A549 (cell line): ENCODE measurements at regions not wholly inside any gene's neighbourhood (a gene's known extent, or its start where the extent isn't known, plus 50 kb on each side); places are given as distances from the start of the nearest gene placed in this dataset.

Experiments used
- ATAC-seq, 2 experiments: fragments of 200-7000 bp in 1 of 2; fragments of >200 bp in 1 of 2; cut with Nextera tagmentation in 1 of 2; cut with Tn5 transposase in 1 of 2; 3 replicates each; pipeline versions ENCODE4 v1.8.0 to v1.9.1; 2018 to 2020; ENCODE audit warnings: mild to moderate bottlenecking in 1 of 2, moderate library complexity in 1 of 2
- CTCF ChIA-PET: fragments of 300-600 bp; sonication (Branson Sonifier 250); formaldehyde crosslinking; extraction: SDS; loops from one replicate; lab custom pipeline; 2021; ENCODE audit warnings: antibody characterized with exemption, inconsistent platforms; lab: Yijun Ruan, JAX
- POLR2A ChIA-PET: fragments of 350-600 bp; formaldehyde crosslinking; extraction: SDS; loops from one replicate; lab custom pipeline; 2021; ENCODE audit warnings: antibody characterized with exemption, inconsistent platforms; lab: Yijun Ruan, JAX
- DNase-seq, 2 experiments: peaks; one replicate each; pipeline versions ENCODE4 v3.0.0 to v3.0.0-alpha.2; 2011 to 2016; ENCODE audit warnings: low read depth in 1 of 2, low spot score in 1 of 2
- FAIRE-seq: peaks from 2 replicates; lab custom pipeline; 2011; peaks lifted over from hg19 to GRCh38; lab: Jason Lieb, UNC
- H3K27ac ChIP-seq, 2 experiments: fragments of >200 bp; sonication (Bioruptor Twin); formaldehyde crosslinking; 3 replicates each; pipeline ENCODE4 v1.5.1; 2016 to 2017
- H3K4me1 ChIP-seq: fragments of >200 bp; sonication (Bioruptor Twin); formaldehyde crosslinking; 3 replicates; pipeline ENCODE4 v1.6.1; 2016
- H3K4me2 ChIP-seq: fragments of >200 bp; sonication (Bioruptor Twin); formaldehyde crosslinking; 3 replicates; pipeline ENCODE4 v1.6.1; 2016
- H3K4me3 ChIP-seq: fragments of >200 bp; sonication (Bioruptor Twin); formaldehyde crosslinking; 3 replicates; pipeline ENCODE4 v1.5.1; 2016
- H3K9me3 ChIP-seq: fragments of >200 bp; sonication (Bioruptor Twin); formaldehyde crosslinking; 3 replicates; pipeline ENCODE4 v1.6.1; 2016
- EHF ChIP-seq: fragments of 250-450 bp; sonication (Bioruptor Pico); IDR thresholded peaks from 2 replicates; pipeline ENCODE4 v1.5.0; 2020; ENCODE audit warnings: mild to moderate bottlenecking
- FOSB ChIP-seq: fragments of 250-450 bp; sonication (Bioruptor Pico); IDR thresholded peaks from 2 replicates; pipeline ENCODE4 v1.5.0; 2020; ENCODE audit warnings: mild to moderate bottlenecking, moderate library complexity
- GATA3 ChIP-seq: IDR thresholded peaks from 2 replicates; pipeline ENCODE4 v1.6.1; 2012; ENCODE audit warnings: borderline replicate concordance
- HEYL ChIP-seq: fragments of 250-450 bp; sonication (Bioruptor Pico); IDR thresholded peaks from 2 replicates; pipeline ENCODE4 v1.8.0; 2021; ENCODE audit warnings: mild to moderate bottlenecking, moderate library complexity
- HOXB5 ChIP-seq: fragments of 250-450 bp; sonication (Bioruptor Pico); IDR thresholded peaks from 2 replicates; pipeline ENCODE4 v1.5.0; 2020; ENCODE audit warnings: mild to moderate bottlenecking, moderate library complexity
- JUN ChIP-seq, 2 experiments: fragments of >200 bp; sonication (Bioruptor Twin); formaldehyde crosslinking; IDR thresholded peaks; 2 replicates in 1 of 2; 3 replicates in 1 of 2; pipeline ENCODE4 v1.6.1; 2016 to 2017
- JUNB ChIP-seq: fragments of >200 bp; sonication (Bioruptor Twin); formaldehyde crosslinking; IDR thresholded peaks from 2 replicates; pipeline ENCODE4 v1.6.1; 2016
- KDM5A ChIP-seq: fragments of 200-600 bp; sonication (generic); IDR thresholded peaks from 2 replicates; pipeline ENCODE4 v1.6.1; 2016; ENCODE audit warnings: antibody characterized with exemption, mild to moderate bottlenecking
- MAFK ChIP-seq: fragments of 450-650 bp; IDR thresholded peaks from 2 replicates; pipeline ENCODE4 v1.6.1; 2014; ENCODE audit not compliant: partially characterized antibody
- PHF8 ChIP-seq: fragments of 200-600 bp; sonication (generic); IDR thresholded peaks from 2 replicates; pipeline ENCODE4 v1.6.1; 2016; ENCODE audit warnings: low read depth, mild to moderate bottlenecking, antibody characterized with exemption, moderate library complexity, borderline replicate concordance
- TP53 ChIP-seq: fragments of 250-450 bp; sonication (Bioruptor Pico); IDR thresholded peaks from 2 replicates; pipeline ENCODE4 v1.5.0; 2021; ENCODE audit warnings: mild to moderate bottlenecking, moderate library complexity
- ZC3H11A ChIP-seq: fragments of 450-650 bp; IDR thresholded peaks from 2 replicates; pipeline ENCODE4 v1.6.1; 2014; ENCODE audit warnings: antibody characterized with exemption, mild to moderate bottlenecking
- WGBS: methylation state at CpG from one replicate; pipeline ENCODE4 v1.1.6; 2017; ENCODE audit errors: missing lambda C conversion rate; 5-methylcytosine and 5-hydroxymethylcytosine counted together
- TF ChIP-seq, protein P1 (sequence below): fragments of 200-600 bp; sonication (generic); IDR thresholded peaks from 2 replicates; pipeline ENCODE4 v1.6.1; 2016; ENCODE audit warnings: antibody characterized with exemption, mild to moderate bottlenecking, moderate library complexity
- TF ChIP-seq, protein P2 (sequence below): fragments of >200 bp; sonication (Bioruptor Twin); formaldehyde crosslinking; IDR thresholded peaks from 3 replicates; pipeline ENCODE4 v1.5.1; 2016
- TF ChIP-seq, protein P3 (sequence below): fragments of >200 bp; sonication (Bioruptor Twin); formaldehyde crosslinking; IDR thresholded peaks from 3 replicates; pipeline ENCODE4 v1.6.1; 2016
- TF ChIP-seq, protein P4 (sequence below): fragments of 150-350 bp; IDR thresholded peaks from 2 replicates; pipeline ENCODE4 v1.6.1; 2014; ENCODE audit warnings: low read depth, mild to moderate bottlenecking, low read length
- TF ChIP-seq, protein P5 (sequence below): fragments of 250-450 bp; sonication (Bioruptor Pico); IDR thresholded peaks from 2 replicates; pipeline ENCODE4 v1.5.0; 2021; ENCODE audit warnings: mild to moderate bottlenecking, moderate library complexity, borderline replicate concordance
- TF ChIP-seq, protein P6 (sequence below): fragments of 450-650 bp; IDR thresholded peaks from 2 replicates; pipeline ENCODE4 v1.6.1; 2014; ENCODE audit warnings: antibody characterized with exemption
- TF ChIP-seq, protein P7 (sequence below): IDR thresholded peaks from 2 replicates; pipeline ENCODE4 v1.6.1; 2012

DNA sequence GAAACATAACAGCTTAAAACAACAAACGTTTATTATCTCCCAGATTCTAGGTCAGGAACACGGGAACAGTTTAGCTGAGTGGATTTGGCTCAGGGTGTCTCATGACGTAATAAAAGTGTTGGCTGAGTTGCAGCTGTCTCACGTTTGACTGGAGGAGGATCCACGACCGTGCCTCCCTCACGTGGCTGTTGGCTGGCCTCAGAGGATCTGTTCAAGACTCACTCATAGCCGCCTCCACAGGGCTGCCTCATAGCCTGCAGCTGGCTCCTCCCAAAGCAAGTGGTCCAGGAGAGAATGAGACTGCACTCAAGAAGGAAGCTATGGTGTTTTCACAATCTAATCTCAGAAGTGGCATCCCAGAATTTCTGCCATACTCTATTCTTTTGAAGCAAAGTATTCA lies 167.1 kb downstream of the RPRM start (continued):
- TF ChIP-seq, protein P1, sequence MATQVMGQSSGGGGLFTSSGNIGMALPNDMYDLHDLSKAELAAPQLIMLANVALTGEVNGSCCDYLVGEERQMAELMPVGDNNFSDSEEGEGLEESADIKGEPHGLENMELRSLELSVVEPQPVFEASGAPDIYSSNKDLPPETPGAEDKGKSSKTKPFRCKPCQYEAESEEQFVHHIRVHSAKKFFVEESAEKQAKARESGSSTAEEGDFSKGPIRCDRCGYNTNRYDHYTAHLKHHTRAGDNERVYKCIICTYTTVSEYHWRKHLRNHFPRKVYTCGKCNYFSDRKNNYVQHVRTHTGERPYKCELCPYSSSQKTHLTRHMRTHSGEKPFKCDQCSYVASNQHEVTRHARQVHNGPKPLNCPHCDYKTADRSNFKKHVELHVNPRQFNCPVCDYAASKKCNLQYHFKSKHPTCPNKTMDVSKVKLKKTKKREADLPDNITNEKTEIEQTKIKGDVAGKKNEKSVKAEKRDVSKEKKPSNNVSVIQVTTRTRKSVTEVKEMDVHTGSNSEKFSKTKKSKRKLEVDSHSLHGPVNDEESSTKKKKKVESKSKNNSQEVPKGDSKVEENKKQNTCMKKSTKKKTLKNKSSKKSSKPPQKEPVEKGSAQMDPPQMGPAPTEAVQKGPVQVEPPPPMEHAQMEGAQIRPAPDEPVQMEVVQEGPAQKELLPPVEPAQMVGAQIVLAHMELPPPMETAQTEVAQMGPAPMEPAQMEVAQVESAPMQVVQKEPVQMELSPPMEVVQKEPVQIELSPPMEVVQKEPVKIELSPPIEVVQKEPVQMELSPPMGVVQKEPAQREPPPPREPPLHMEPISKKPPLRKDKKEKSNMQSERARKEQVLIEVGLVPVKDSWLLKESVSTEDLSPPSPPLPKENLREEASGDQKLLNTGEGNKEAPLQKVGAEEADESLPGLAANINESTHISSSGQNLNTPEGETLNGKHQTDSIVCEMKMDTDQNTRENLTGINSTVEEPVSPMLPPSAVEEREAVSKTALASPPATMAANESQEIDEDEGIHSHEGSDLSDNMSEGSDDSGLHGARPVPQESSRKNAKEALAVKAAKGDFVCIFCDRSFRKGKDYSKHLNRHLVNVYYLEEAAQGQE: no peak
- no peak for TF ChIP-seq MAFK

DNA sequence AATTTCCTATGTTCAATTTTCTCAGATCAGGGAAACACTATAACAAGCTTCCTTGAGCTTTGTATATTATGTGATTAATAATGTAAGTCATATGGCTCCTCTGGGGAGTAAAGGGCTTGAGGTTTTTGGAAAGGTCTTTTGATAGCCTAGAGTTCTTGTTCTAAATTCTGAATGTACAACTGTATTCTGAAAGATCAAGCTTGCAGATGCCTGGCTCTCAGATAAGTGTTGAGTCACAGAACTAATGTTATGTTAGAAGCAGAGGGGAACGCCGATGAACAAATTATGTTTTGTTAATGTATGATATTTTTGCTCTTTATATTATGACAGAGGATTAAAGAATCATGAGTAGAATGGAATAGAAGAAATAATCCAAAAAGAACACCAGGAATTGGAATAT lies 170.1 kb downstream of the RPRM start:
- Histone ChIP-seq H3K4me3 (no peak overlapping the region), H3K4me1 (no peaks in the 10 kb centered on the region), H3K4me2 (no peak overlapping the region), H3K9me3 (no peaks in the 10 kb centered on the region), H3K27ac (no peak overlapping the region)
- FAIRE-seq (no peak), ATAC-seq (no peak), DNase-seq (no peak)
- POLR2A ChIA-PET: no interaction called here
- 0% methylated on average over 2 of the region's 2 CpGs for WGBS
- TF ChIP-seq, protein P2, sequence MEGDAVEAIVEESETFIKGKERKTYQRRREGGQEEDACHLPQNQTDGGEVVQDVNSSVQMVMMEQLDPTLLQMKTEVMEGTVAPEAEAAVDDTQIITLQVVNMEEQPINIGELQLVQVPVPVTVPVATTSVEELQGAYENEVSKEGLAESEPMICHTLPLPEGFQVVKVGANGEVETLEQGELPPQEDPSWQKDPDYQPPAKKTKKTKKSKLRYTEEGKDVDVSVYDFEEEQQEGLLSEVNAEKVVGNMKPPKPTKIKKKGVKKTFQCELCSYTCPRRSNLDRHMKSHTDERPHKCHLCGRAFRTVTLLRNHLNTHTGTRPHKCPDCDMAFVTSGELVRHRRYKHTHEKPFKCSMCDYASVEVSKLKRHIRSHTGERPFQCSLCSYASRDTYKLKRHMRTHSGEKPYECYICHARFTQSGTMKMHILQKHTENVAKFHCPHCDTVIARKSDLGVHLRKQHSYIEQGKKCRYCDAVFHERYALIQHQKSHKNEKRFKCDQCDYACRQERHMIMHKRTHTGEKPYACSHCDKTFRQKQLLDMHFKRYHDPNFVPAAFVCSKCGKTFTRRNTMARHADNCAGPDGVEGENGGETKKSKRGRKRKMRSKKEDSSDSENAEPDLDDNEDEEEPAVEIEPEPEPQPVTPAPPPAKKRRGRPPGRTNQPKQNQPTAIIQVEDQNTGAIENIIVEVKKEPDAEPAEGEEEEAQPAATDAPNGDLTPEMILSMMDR: no peak
- TF ChIP-seq, protein P3, sequence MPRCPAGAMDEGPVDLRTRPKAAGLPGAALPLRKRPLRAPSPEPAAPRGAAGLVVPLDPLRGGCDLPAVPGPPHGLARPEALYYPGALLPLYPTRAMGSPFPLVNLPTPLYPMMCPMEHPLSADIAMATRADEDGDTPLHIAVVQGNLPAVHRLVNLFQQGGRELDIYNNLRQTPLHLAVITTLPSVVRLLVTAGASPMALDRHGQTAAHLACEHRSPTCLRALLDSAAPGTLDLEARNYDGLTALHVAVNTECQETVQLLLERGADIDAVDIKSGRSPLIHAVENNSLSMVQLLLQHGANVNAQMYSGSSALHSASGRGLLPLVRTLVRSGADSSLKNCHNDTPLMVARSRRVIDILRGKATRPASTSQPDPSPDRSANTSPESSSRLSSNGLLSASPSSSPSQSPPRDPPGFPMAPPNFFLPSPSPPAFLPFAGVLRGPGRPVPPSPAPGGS: no peak
- no peak for TF ChIP-seq PHF8
- TF ChIP-seq FOSB (CRISPR knock-in tag): no peak
- TF ChIP-seq HEYL (CRISPR knock-in tag): no peak
- TF ChIP-seq, protein P4, sequence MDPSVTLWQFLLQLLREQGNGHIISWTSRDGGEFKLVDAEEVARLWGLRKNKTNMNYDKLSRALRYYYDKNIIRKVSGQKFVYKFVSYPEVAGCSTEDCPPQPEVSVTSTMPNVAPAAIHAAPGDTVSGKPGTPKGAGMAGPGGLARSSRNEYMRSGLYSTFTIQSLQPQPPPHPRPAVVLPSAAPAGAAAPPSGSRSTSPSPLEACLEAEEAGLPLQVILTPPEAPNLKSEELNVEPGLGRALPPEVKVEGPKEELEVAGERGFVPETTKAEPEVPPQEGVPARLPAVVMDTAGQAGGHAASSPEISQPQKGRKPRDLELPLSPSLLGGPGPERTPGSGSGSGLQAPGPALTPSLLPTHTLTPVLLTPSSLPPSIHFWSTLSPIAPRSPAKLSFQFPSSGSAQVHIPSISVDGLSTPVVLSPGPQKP: no peak
- no peak for TF ChIP-seq ZC3H11A
- no peak for TF ChIP-seq HOXB5 (CRISPR knock-in tag)
- TF ChIP-seq JUN (IDR thresholded peaks at IDR 0.05): no peak
- no peak for TF ChIP-seq KDM5A
- TF ChIP-seq EHF (CRISPR knock-in tag): no peak
- TF ChIP-seq, protein P5, sequence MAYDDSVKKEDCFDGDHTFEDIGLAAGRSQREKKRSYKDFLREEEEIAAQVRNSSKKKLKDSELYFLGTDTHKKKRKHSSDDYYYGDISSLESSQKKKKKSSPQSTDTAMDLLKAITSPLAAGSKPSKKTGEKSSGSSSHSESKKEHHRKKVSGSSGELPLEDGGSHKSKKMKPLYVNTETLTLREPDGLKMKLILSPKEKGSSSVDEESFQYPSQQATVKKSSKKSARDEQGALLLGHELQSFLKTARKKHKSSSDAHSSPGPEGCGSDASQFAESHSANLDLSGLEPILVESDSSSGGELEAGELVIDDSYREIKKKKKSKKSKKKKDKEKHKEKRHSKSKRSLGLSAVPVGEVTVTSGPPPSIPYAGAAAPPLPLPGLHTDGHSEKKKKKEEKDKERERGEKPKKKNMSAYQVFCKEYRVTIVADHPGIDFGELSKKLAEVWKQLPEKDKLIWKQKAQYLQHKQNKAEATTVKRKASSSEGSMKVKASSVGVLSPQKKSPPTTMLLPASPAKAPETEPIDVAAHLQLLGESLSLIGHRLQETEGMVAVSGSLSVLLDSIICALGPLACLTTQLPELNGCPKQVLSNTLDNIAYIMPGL (CRISPR knock-in tag): no peak
- TF ChIP-seq, protein P1: no peak
- TF ChIP-seq, protein P6, sequence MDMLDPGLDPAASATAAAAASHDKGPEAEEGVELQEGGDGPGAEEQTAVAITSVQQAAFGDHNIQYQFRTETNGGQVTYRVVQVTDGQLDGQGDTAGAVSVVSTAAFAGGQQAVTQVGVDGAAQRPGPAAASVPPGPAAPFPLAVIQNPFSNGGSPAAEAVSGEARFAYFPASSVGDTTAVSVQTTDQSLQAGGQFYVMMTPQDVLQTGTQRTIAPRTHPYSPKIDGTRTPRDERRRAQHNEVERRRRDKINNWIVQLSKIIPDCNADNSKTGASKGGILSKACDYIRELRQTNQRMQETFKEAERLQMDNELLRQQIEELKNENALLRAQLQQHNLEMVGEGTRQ: no peak
- no peak for TF ChIP-seq JUNB
- no peak for TF ChIP-seq GATA3
- TF ChIP-seq TP53 (CRISPR knock-in tag): no peak
- TF ChIP-seq, protein P7, sequence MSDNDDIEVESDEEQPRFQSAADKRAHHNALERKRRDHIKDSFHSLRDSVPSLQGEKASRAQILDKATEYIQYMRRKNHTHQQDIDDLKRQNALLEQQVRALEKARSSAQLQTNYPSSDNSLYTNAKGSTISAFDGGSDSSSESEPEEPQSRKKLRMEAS: no peak
- CTCF ChIA-PET: interaction anchor here (1.3 kb wide), 1 partner anchor 383 kb away, joined by 3 read pairs; no protein-coding TSS in a partner anchor
